ENCODE measurements at regions not wholly inside any gene's neighbourhood (a gene's known extent, or its start where the extent isn't known, plus 50 kb on each side); places are given as distances from the start of the nearest gene placed in this dataset.

GRCh38 chr2:7706791-7707190 is 789.6 kb downstream of the RNF144A start:
- Histone ChIP-seq H3K27me3 (no peaks in the 10 kb centered on the region), H3K36me3 (replicated peaks in 1 of 2) (no peaks in the 10 kb centered on the region), H3K4me3 (no peak overlapping the region), H3K27ac (no peak overlapping the region), H3K9me3 (replicated peaks in 1 of 3) (no peaks in the 10 kb centered on the region), H3K4me1 (replicated peaks in 1 of 2) (no peaks in the 10 kb centered on the region)
- intact Hi-C loops (cut with DNase I): no loop called here
- DNase-seq: no peak
- 87 to 91% (median 88%) methylated on average over 2 of the region's 2 CpGs for WGBS, 4 donors
- TF ChIP-seq POLR2A (IDR thresholded peaks at IDR 0.05): no peak
- no peak for TF ChIP-seq CTCF (IDR thresholded peaks at IDR 0.05)

- Histone ChIP-seq H3K36me3 (replicated peaks in 1 of 2) (no peaks in the 10 kb centered on the region), H3K4me1 (replicated peaks in 1 of 2) (no peaks in the 10 kb centered on the region), H3K4me3 (no peak overlapping the region), H3K27me3 (no peaks in the 10 kb centered on the region), H3K27ac (no peak overlapping the region), H3K9me3 (replicated peaks in 1 of 3) (no peaks in the 10 kb centered on the region)
- 85 to 89% (median 86%) methylated on average over 2 of the region's 2 CpGs for WGBS, 4 donors
- DNase-seq: no peak
- TF ChIP-seq POLR2A (IDR thresholded peaks at IDR 0.05) (no peak), CTCF (IDR thresholded peaks at IDR 0.05) (no peak)
- intact Hi-C loops (cut with DNase I): no loop called here
Observed at GRCh38 chr2:7707723-7708122, 790.5 kb downstream of the RNF144A start.

- TF ChIP-seq POLR2A (IDR thresholded peaks at IDR 0.05) (no peak), CTCF (IDR thresholded peaks at IDR 0.05) (no peak)
- DNase-seq: no peak
- H3K36me3 ChIP-seq (replicated peaks in 1 of 2): no peaks in the 10 kb centered on the region
- H3K4me3 ChIP-seq: no peak overlapping the region
- H3K27me3 ChIP-seq: no peaks in the 10 kb centered on the region
- WGBS, 4 donors: 75 to 78% (median 76%) methylated on average over 5 of the region's 5 CpGs
- intact Hi-C loops (cut with DNase I): no loop called here
- H3K4me1 ChIP-seq (replicated peaks in 1 of 2): no peaks in the 10 kb centered on the region
- H3K27ac ChIP-seq: no peak overlapping the region
- no peaks in the 10 kb centered on the region for H3K9me3 ChIP-seq (replicated peaks in 1 of 3)
Observed at GRCh38 chr2:7709907-7710306, 792.7 kb downstream of the RNF144A start.

GRCh38 chr2:7711167-7711566 is 794.0 kb downstream of the RNF144A start:
- Histone ChIP-seq H3K4me1 (replicated peaks in 1 of 2) (no peaks in the 10 kb centered on the region), H3K4me3 (no peak overlapping the region), H3K9me3 (replicated peaks in 1 of 3) (no peaks in the 10 kb centered on the region), H3K27ac (no peak overlapping the region), H3K27me3 (no peaks in the 10 kb centered on the region), H3K36me3 (replicated peaks in 1 of 2) (no peaks in the 10 kb centered on the region)
- no peak for DNase-seq
- intact Hi-C loops (cut with DNase I): no loop called here
- TF ChIP-seq CTCF (IDR thresholded peaks at IDR 0.05) (no peak), POLR2A (IDR thresholded peaks at IDR 0.05) (no peak)

Data from adrenal gland (tissue), 9 donors.